DOHH2 (cell line): ENCODE measurements at regions not wholly inside any gene's neighbourhood (a gene's known extent, or its start where the extent isn't known, plus 50 kb on each side); places are given as distances from the start of the nearest gene placed in this dataset.

Experiments used
- H3F3A ChIP-seq: fragments of 200-600 bp; sonication (generic), shearing (Covaris generic); 2 replicates; pipeline ENCODE4 v1.6.0; 2016; ENCODE audit warnings: antibody characterized with exemption, mild to moderate bottlenecking; ENCODE audit not compliant: control insufficient read depth, insufficient read depth
- H3K27ac ChIP-seq: fragments of 200-600 bp; sonication (generic); 2 replicates; pipeline ENCODE4 v1.5.1; 2014; ENCODE audit warnings: low read depth, mild to moderate bottlenecking, low read length, moderate library complexity
- H3K27me3 ChIP-seq: fragments of 200-600 bp; sonication (generic); 2 replicates; pipeline ENCODE4 v1.6.1; 2014; ENCODE audit warnings: mild to moderate bottlenecking, low read length, mixed read lengths; ENCODE audit not compliant: control insufficient read depth
- H3K36me3 ChIP-seq: fragments of 200-600 bp; sonication (generic); 2 replicates; pipeline ENCODE4 v1.6.1; 2014; ENCODE audit warnings: mild to moderate bottlenecking, low read length, moderate library complexity, mixed read lengths; ENCODE audit not compliant: control insufficient read depth
- H3K4me1 ChIP-seq: fragments of 200-600 bp; sonication (generic); 2 replicates; pipeline ENCODE4 v1.6.1; 2014; ENCODE audit warnings: mild to moderate bottlenecking, low read length, mixed read lengths; ENCODE audit not compliant: control insufficient read depth
- H3K4me2 ChIP-seq: fragments of 200-600 bp; sonication (generic); 2 replicates; pipeline ENCODE4 v1.6.0; 2014; ENCODE audit warnings: mild to moderate bottlenecking, low read length, moderate library complexity
- H3K4me3 ChIP-seq: fragments of 200-600 bp; sonication (generic); 2 replicates; pipeline ENCODE4 v1.5.1; 2014; ENCODE audit warnings: mild to moderate bottlenecking, low read length, mixed read lengths
- H3K79me2 ChIP-seq: fragments of 200-600 bp; sonication (generic); 2 replicates; pipeline ENCODE4 v1.6.1; 2014; ENCODE audit warnings: mild to moderate bottlenecking, low read length, mixed read lengths; ENCODE audit not compliant: control insufficient read depth
- H3K9me2 ChIP-seq: fragments of 200-600 bp; sonication (generic); replicated peaks from 2 replicates; pipeline ENCODE4 v1.6.1; 2014; ENCODE audit warnings: mild to moderate bottlenecking, low read length, mixed read lengths; ENCODE audit not compliant: control insufficient read depth
- H3K9me3 ChIP-seq: fragments of 200-600 bp; sonication (generic); 2 replicates; pipeline ENCODE4 v1.6.1; 2014; ENCODE audit warnings: antibody characterized with exemption, low read length, mixed read lengths; ENCODE audit not compliant: control insufficient read depth, insufficient read depth
- H4K20me1 ChIP-seq: fragments of 200-600 bp; sonication (generic); 2 replicates; pipeline ENCODE4 v1.6.0; 2014; ENCODE audit warnings: low read depth, mild to moderate bottlenecking, antibody characterized with exemption, low read length, moderate library complexity; ENCODE audit not compliant: control insufficient read depth, insufficient read depth
- CTCF ChIP-seq: fragments of 200-600 bp; sonication (generic); IDR thresholded peaks from one replicate; pipeline ENCODE4 v1.5.1; 2014; ENCODE audit warnings: antibody characterized with exemption, mild to moderate bottlenecking, low read depth, low read length; ENCODE audit not compliant: poor library complexity, severe bottlenecking
- EZH2phosphoT487 ChIP-seq: fragments of 200-600 bp; sonication (generic); IDR thresholded peaks from 2 replicates; pipeline ENCODE4 v1.6.1; 2017; ENCODE audit warnings: borderline replicate concordance, mild to moderate bottlenecking, antibody characterized with exemption, low read length, moderate library complexity, mixed read lengths

DNA sequence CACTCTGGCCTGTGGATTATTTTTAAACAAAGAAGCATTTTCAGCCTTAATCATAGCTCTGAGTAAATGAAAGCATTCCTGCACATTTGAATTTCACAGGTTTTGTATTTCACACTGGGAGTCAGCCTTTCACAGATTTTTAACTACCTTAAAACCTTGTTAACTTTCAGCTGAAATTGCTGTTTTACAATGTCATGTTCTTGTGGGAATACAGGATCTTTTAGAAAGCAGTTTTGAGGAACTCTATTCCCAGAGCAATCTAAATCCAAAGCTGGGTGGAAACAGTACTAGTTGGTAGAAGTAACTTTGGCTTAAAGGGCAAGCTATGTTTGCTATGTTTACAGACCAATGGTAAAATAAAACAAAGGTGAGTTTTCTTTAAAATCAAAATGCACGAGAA, 600.6 kb downstream of the KCNJ2 start:
- Histone ChIP-seq H3K27ac (no peak overlapping the region), H4K20me1 (no peaks in the 10 kb centered on the region), H3K27me3 (no peaks in the 10 kb centered on the region), H3F3A (no peaks in the 10 kb centered on the region), H3K79me2 (no peaks in the 10 kb centered on the region), H3K4me2 (no peak overlapping the region), H3K9me2 (no peaks in the 10 kb centered on the region), H3K9me3 (no peaks in the 10 kb centered on the region), H3K36me3 (no peaks in the 10 kb centered on the region), H3K4me1 (no peaks in the 10 kb centered on the region), H3K4me3 (no peak overlapping the region)
- TF ChIP-seq CTCF (no peak), EZH2phosphoT487 (no peak)

DNA sequence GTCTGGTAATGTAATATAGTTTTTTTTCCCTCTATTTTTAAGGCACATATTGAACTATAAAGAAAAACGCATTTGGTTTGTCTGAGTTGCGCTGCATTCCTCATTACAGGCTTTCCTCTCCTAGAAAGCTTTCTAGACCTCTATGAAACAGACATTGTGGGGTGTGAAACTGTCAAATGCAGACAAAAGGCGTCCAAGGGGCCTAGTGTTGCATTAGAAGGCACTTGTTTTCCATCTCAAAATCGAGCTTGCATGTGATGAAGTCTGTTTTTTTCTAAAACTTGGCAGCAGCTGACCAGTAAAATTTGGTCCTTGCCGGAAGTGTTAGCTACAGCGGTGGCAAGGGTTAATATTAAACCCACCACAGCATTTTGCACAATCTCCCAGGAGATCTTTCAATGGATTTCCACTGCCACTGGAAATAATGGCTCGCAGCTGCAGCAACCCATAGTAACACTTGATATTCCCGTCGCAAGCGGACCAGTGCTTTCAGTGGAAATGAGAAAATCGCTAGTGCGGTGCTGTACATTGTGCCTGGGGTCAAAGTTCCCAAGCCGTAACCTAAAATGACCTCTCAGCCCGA, 602.6 kb downstream of the KCNJ2 start:
- H3F3A ChIP-seq: no peaks in the 10 kb centered on the region
- no peak overlapping the region for H3K4me2 ChIP-seq

DNA sequence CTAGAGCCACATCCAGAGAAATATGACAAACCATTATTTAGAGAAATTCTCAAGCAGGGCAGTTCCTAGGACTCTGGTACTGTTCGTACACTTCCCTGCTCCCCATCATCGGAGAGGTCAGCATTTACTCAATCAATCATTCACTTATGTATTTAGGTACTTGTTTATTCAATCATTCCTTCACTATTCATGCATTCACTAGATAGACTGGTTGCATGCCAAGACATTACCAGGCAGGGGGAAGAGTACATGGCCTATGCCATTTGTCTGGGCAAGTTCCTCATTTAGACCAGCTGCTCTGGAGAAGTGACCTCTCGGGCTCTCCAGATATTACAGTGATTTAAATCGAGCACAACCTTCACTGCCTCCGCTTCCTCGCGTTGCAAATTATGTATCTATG, 603.4 kb downstream of the KCNJ2 start:
- Histone ChIP-seq H3K4me2 (no peak overlapping the region), H3K9me3 (no peaks in the 10 kb centered on the region), H3K4me3 (no peak overlapping the region), H3K27me3 (no peaks in the 10 kb centered on the region), H3K36me3 (no peaks in the 10 kb centered on the region), H4K20me1 (no peaks in the 10 kb centered on the region), H3K79me2 (no peaks in the 10 kb centered on the region), H3F3A (no peaks in the 10 kb centered on the region), H3K27ac (no peak overlapping the region), H3K4me1 (no peaks in the 10 kb centered on the region), H3K9me2 (no peaks in the 10 kb centered on the region)
- no peak for TF ChIP-seq EZH2phosphoT487
- no peak for TF ChIP-seq CTCF

More for the DNA sequence above, 602.6 kb downstream of the KCNJ2 start:
- no peak overlapping the region for H3K27ac ChIP-seq
- no peaks in the 10 kb centered on the region for H3K4me1 ChIP-seq
- H3K27me3 ChIP-seq: no peaks in the 10 kb centered on the region
- H3K36me3 ChIP-seq: no peaks in the 10 kb centered on the region
- H4K20me1 ChIP-seq: no peaks in the 10 kb centered on the region
- no peaks in the 10 kb centered on the region for H3K9me2 ChIP-seq
- TF ChIP-seq EZH2phosphoT487 (no peak), CTCF (no peak)
- no peaks in the 10 kb centered on the region for H3K9me3 ChIP-seq
- H3K79me2 ChIP-seq: no peaks in the 10 kb centered on the region
- H3K4me3 ChIP-seq: no peak overlapping the region

GRCh38 chr17:70773258-70773657, 603.9 kb downstream of the KCNJ2 start:
- H3F3A ChIP-seq: no peaks in the 10 kb centered on the region

More at GRCh38 chr17:70773258-70773657, 603.9 kb downstream of the KCNJ2 start:
- Histone ChIP-seq H3K4me2 (no peak overlapping the region), H3K27ac (no peak overlapping the region), H3K4me3 (no peak overlapping the region), H3K9me3 (no peaks in the 10 kb centered on the region), H3K9me2 (no peaks in the 10 kb centered on the region), H3K36me3 (no peaks in the 10 kb centered on the region), H3K27me3 (no peaks in the 10 kb centered on the region), H4K20me1 (no peaks in the 10 kb centered on the region), H3K4me1 (no peaks in the 10 kb centered on the region), H3K79me2 (no peaks in the 10 kb centered on the region)
- TF ChIP-seq CTCF (no peak), EZH2phosphoT487 (no peak)
